Left lung (tissue), 4 donors: ENCODE measurements at regions not wholly inside any gene's neighbourhood (a gene's known extent, or its start where the extent isn't known, plus 50 kb on each side); places are given as distances from the start of the nearest gene placed in this dataset.

Experiments used
- ATAC-seq: fragments of 200-7000 bp; cut with Tn5 transposase; one replicate; pipeline ENCODE4 v1.9.1; 2020; ENCODE audit warnings: moderate library complexity
- DNase-seq, 4 donors: peaks; one replicate each; pipeline ENCODE4 v3.0.0-alpha.2; 2013 to 2020
- H3K27ac ChIP-seq, 2 donors: fragments of 200-600 bp; sonication (generic) in 1 of 2; one replicate each; pipeline versions ENCODE4 v1.5.0 to v1.8.0; 2020 to 2021
- H3K27me3 ChIP-seq, 2 donors: fragments of 200-600 bp; sonication (generic) in 1 of 2; one replicate each; pipeline versions ENCODE4 v1.5.0 to v1.8.0; 2020 to 2021
- H3K36me3 ChIP-seq, 2 donors: fragments of 200-600 bp; sonication (generic) in 1 of 2; one replicate each; pipeline versions ENCODE4 v1.5.0 to v1.8.0; 2020 to 2021
- H3K4me1 ChIP-seq, 2 donors: fragments of 200-600 bp; one replicate each; pipeline ENCODE4 v1.8.0; 2021
- H3K4me3 ChIP-seq, 2 donors: fragments of 200-600 bp; sonication (generic) in 1 of 2; one replicate each; pipeline versions ENCODE4 v1.5.0 to v1.8.0; 2020 to 2021; ENCODE audit warnings: mild to moderate bottlenecking in 1 of 2
- H3K9me3 ChIP-seq, 2 donors: fragments of 200-600 bp; sonication (generic) in 1 of 2; one replicate each; pipeline versions ENCODE4 v1.5.0 to v1.8.0; 2020 to 2021
- intact Hi-C, 2 donors: fragments of 100-400 bp; cut with DNase I; formaldehyde crosslinking; loops; one replicate each; pipeline versions ENCODE4 v1.11.2 to v1.14.2; 2022
- TF ChIP-seq, protein P1 (sequence below), 2 donors: fragments of 200-600 bp; sonication (generic) in 1 of 2; IDR thresholded peaks; one replicate each; pipeline versions ENCODE4 v1.5.0 to v1.8.0; 2021; ENCODE audit warnings: antibody characterized with exemption in 2 of 2
- donor health status: DM: no; HTN: yes; CAD: no.
- donor health status: DM: no; HTN: no; CAD: no.

DNA sequence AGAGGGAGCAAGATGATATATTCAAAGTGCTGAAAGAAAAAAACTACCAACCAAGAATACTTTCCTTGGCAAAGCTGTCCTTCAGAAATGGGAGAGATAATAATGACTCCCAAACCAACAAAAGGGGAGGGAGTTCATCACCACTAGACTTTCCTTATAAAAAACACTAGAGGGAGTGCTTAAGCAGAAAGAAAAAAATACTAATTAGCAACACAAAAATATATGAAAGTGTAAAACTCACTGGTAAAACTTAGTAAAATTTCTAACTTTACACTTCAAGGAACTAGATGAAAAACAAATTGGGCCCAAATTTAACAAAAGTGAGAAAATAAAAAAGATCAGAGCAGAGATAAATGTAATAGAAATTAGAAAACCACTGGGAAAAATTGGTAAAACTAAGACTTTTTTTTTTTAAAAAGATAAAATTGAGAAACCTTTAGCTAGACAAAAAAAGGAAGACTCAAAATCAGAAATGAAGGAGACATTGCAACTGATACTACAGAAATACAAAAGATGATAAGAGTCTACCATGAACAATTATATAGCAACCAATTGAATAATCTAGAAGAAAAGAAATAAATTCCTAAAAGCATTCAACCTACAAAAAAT lies 60.4 kb upstream of the FAR2 start:
- intact Hi-C loops = loop anchor here in 1 of 2 donors (5.0 kb wide), 1 partner anchor 229 kb away; no protein-coding TSS in a partner anchor
- H3K9me3 ChIP-seq = peaks cover 0 to 7% of the 10 kb centered on the region in 2 donors

More for the DNA sequence above, 60.4 kb upstream of the FAR2 start:
- TF ChIP-seq, protein P1, sequence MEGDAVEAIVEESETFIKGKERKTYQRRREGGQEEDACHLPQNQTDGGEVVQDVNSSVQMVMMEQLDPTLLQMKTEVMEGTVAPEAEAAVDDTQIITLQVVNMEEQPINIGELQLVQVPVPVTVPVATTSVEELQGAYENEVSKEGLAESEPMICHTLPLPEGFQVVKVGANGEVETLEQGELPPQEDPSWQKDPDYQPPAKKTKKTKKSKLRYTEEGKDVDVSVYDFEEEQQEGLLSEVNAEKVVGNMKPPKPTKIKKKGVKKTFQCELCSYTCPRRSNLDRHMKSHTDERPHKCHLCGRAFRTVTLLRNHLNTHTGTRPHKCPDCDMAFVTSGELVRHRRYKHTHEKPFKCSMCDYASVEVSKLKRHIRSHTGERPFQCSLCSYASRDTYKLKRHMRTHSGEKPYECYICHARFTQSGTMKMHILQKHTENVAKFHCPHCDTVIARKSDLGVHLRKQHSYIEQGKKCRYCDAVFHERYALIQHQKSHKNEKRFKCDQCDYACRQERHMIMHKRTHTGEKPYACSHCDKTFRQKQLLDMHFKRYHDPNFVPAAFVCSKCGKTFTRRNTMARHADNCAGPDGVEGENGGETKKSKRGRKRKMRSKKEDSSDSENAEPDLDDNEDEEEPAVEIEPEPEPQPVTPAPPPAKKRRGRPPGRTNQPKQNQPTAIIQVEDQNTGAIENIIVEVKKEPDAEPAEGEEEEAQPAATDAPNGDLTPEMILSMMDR (IDR thresholded peaks at IDR 0.05) = peak; percentile 27 to 48
- Histone ChIP-seq H3K4me1 (no peaks in the 10 kb centered on the region), H3K36me3 (no peaks in the 10 kb centered on the region), H3K27me3 (no peaks in the 10 kb centered on the region), H3K27ac (no peak overlapping the region), H3K4me3 (no peak overlapping the region)
- DNase-seq = no peak
- no peak for ATAC-seq
